ENCODE measurements at regions not wholly inside any gene's neighbourhood (a gene's known extent, or its start where the extent isn't known, plus 50 kb on each side); places are given as distances from the start of the nearest gene placed in this dataset.

GRCh38 chr5:68727931-68728330, 365.9 kb upstream of the SLC30A5 start:
- Histone ChIP-seq H2AFZ (no peak overlapping the region), H3K4me1 (ENCODE audit: insufficient read depth) (0 out of 2 replicates have a peak, but pooled peaks cover 12% of the 10 kb centered on the region), H3K4me3 (no peak overlapping the region), H3F3A (replicated peaks; ENCODE audit: low read depth) (no peaks in the 10 kb centered on the region), H3K27me3 (ENCODE audit: insufficient read depth) (no peaks in the 10 kb centered on the region), H3K27ac (ENCODE audit: low read depth) (no peak overlapping the region), H3K4me2 (no peak overlapping the region), H3K9me2 (ENCODE audit: insufficient read depth) (peaks cover 5% of the 10 kb centered on the region; the same call in 1 of the 2 replicates), H4K20me1 (replicated peaks; ENCODE audit: insufficient read depth) (no peaks in the 10 kb centered on the region), H3K79me2 (replicated peaks; ENCODE audit: insufficient read depth) (no peaks in the 10 kb centered on the region), H3K36me3 (ENCODE audit: insufficient read depth) (no peaks in the 10 kb centered on the region)
- H3K4me3 Mint-ChIP-seq, result no peak overlapping the region
- H3K4me1 Mint-ChIP-seq, result peaks cover 9% of the 10 kb centered on the region
- H3K27ac Mint-ChIP-seq, result no peak overlapping the region
- H3K27me3 Mint-ChIP-seq (ENCODE audit: insufficient read depth, low read depth, poor library complexity), result peaks cover 2% of the 10 kb centered on the region
- ATAC-seq (no peak), DNase-seq (ENCODE audit: low spot score) (no peak)
- H3K9me3 Mint-ChIP-seq, result no peaks in the 10 kb centered on the region
- no peaks in the 10 kb centered on the region for H3K36me3 Mint-ChIP-seq (ENCODE audit: low read depth)
- TF ChIP-seq ETS1 (IDR thresholded peaks at IDR 0.05), result no peak

GRCh38 chr5:68729678-68730077, 364.1 kb upstream of the SLC30A5 start:
- no peak overlapping the region for H2AFZ ChIP-seq
- H3K36me3 Mint-ChIP-seq (ENCODE audit: low read depth), result no peaks in the 10 kb centered on the region
- H3K27me3 Mint-ChIP-seq (ENCODE audit: insufficient read depth, low read depth, poor library complexity), result peaks cover 2% of the 10 kb centered on the region
- no peak overlapping the region for H3K4me3 ChIP-seq
- DNase-seq (ENCODE audit: low spot score) (no peak), ATAC-seq (no peak)
- no peaks in the 10 kb centered on the region for H3F3A ChIP-seq (replicated peaks; ENCODE audit: low read depth)
- H3K9me3 Mint-ChIP-seq, result no peaks in the 10 kb centered on the region; the same call in 2 of the 3 replicates
- H3K9me2 ChIP-seq (ENCODE audit: insufficient read depth), result peaks cover 13% of the 10 kb centered on the region; the same call in 1 of the 2 replicates
- no peaks in the 10 kb centered on the region for H3K79me2 ChIP-seq (replicated peaks; ENCODE audit: insufficient read depth)
- no peak for TF ChIP-seq POLR2AphosphoS5 (IDR thresholded peaks at IDR 0.05; ENCODE audit: low read depth)
- TF ChIP-seq EZH2phosphoT487 (IDR thresholded peaks at IDR 0.05; ENCODE audit: unreplicated experiment), result no peak
- TF ChIP-seq EZH2 (IDR thresholded peaks at IDR 0.05; ENCODE audit: low read depth, unreplicated experiment), result no peak
- no peak for TF ChIP-seq ZNF331 (CRISPR knock-in tag; IDR thresholded peaks at IDR 0.05; ENCODE audit: low read depth)
- no peak for TF ChIP-seq STAT1 (IDR thresholded peaks at IDR 0.05; ENCODE audit: unreplicated experiment)
- no peak for TF ChIP-seq CREB1 (CRISPR knock-in tag; IDR thresholded peaks at IDR 0.05; ENCODE audit: low read depth)
- H3K4me2 ChIP-seq, result no peak overlapping the region
- H4K20me1 ChIP-seq (replicated peaks; ENCODE audit: insufficient read depth), result no peaks in the 10 kb centered on the region
- H3K4me1 ChIP-seq (ENCODE audit: insufficient read depth), result 0 out of 2 replicates have a peak, but pooled peaks cover 12% of the 10 kb centered on the region
- no peak overlapping the region for H3K27ac ChIP-seq (ENCODE audit: low read depth)
- H3K27me3 ChIP-seq (ENCODE audit: insufficient read depth), result no peaks in the 10 kb centered on the region
- peak overlapping the region; percentile 10; the same call in 1 of the 2 replicates for H3K27ac Mint-ChIP-seq
- peaks cover 9% of the 10 kb centered on the region for H3K4me1 Mint-ChIP-seq
- no peak overlapping the region for H3K4me3 Mint-ChIP-seq
- H3K36me3 ChIP-seq (ENCODE audit: insufficient read depth), result no peaks in the 10 kb centered on the region

- no peak for DNase-seq (ENCODE audit: low spot score)
- TF ChIP-seq ETS1 (IDR thresholded peaks at IDR 0.05) (no peak), EZH2phosphoT487 (IDR thresholded peaks at IDR 0.05; ENCODE audit: unreplicated experiment) (no peak), ZNF114 (CRISPR knock-in tag; IDR thresholded peaks at IDR 0.05) (no peak), ZNF331 (CRISPR knock-in tag; IDR thresholded peaks at IDR 0.05; ENCODE audit: low read depth) (no peak), STAT1 (IDR thresholded peaks at IDR 0.05; ENCODE audit: unreplicated experiment) (no peak), EZH2 (IDR thresholded peaks at IDR 0.05; ENCODE audit: low read depth, unreplicated experiment) (no peak), NANOG (IDR thresholded peaks at IDR 0.05; ENCODE audit: borderline replicate concordance) (no peak), POLR2AphosphoS5 (IDR thresholded peaks at IDR 0.05; ENCODE audit: low read depth) (no peak)
Observed at GRCh38 chr5:68730220-68730978, 363.4 kb upstream of the SLC30A5 start.

More at GRCh38 chr5:68730220-68730978, 363.4 kb upstream of the SLC30A5 start:
- peaks cover 14% of the 10 kb centered on the region; the same call in 1 of the 2 replicates for H3K9me2 ChIP-seq (ENCODE audit: insufficient read depth)
- H3K4me2 ChIP-seq, result no peak overlapping the region
- no peaks in the 10 kb centered on the region for H3K27me3 ChIP-seq (ENCODE audit: insufficient read depth)
- Mint-ChIP-seq H3K4me3 (no peak overlapping the region), H3K36me3 (ENCODE audit: low read depth) (no peaks in the 10 kb centered on the region), H3K27me3 (ENCODE audit: insufficient read depth, low read depth, poor library complexity) (peaks cover 2% of the 10 kb centered on the region), H3K27ac (no peak overlapping the region), H3K4me1 (peaks cover 9% of the 10 kb centered on the region), H3K9me3 (no peaks in the 10 kb centered on the region; the same call in 2 of the 3 replicates)
- no peaks in the 10 kb centered on the region for H3K36me3 ChIP-seq (ENCODE audit: insufficient read depth)
- peak overlapping the region; percentile 34; the same call in 1 of the 2 replicates for H2AFZ ChIP-seq
- H3K27ac ChIP-seq (ENCODE audit: low read depth), result no peak overlapping the region
- H3K4me1 ChIP-seq (ENCODE audit: insufficient read depth), result 0 out of 2 replicates have a peak, but pooled peaks cover 12% of the 10 kb centered on the region
- no peak for ATAC-seq
- no peaks in the 10 kb centered on the region for H3F3A ChIP-seq (replicated peaks; ENCODE audit: low read depth)
- H4K20me1 ChIP-seq (replicated peaks; ENCODE audit: insufficient read depth), result no peaks in the 10 kb centered on the region
- H3K4me3 ChIP-seq, result no peak overlapping the region
- no peaks in the 10 kb centered on the region for H3K79me2 ChIP-seq (replicated peaks; ENCODE audit: insufficient read depth)

Data from GM23338 (cell line).